ENCODE measurements at regions not wholly inside any gene's neighbourhood (a gene's known extent, or its start where the extent isn't known, plus 50 kb on each side); places are given as distances from the start of the nearest gene placed in this dataset.
"Not testable (repeated sequence)": the region's sequence is repeated elsewhere in the genome, so short reads cannot be mapped to it uniquely, and the experiment has no call there.

DNA sequence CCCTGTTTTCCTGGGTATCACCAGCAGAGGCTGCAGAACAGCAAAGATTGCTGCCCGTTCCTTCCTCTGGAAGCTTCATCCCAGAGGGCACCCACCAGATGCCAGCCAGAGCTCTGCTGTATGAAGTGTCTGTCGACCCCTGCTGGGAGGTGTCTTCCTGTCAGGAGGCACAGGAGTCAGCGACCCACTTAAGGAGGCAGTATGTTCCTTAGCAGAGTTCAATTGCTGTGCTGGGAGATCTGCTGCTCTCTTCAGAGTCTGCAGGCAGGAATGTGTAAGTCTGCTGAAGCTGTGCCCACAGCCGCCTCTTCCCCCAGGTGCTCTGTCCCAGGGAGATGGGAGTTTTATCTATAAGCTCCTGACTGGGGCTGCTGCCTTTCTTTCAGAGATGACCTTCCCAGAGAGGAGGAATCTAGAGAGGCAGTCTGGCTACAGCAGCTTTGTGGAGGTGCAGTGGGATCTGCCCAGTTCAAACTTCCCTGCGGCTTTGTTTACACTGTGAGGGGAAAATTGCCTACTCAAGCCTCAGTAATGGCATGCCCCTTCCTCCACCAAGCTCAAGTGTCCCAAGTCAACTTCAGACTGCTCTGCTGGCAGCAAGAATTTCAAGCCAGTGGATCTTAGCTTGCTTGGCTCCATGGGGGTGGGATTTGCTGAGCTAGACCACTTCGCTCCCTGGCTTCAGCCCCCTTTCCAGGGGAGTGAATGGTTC lies 100.6 kb downstream of the TMEM168 start:
- not testable (repeated sequence) for DNase-seq

DNA sequence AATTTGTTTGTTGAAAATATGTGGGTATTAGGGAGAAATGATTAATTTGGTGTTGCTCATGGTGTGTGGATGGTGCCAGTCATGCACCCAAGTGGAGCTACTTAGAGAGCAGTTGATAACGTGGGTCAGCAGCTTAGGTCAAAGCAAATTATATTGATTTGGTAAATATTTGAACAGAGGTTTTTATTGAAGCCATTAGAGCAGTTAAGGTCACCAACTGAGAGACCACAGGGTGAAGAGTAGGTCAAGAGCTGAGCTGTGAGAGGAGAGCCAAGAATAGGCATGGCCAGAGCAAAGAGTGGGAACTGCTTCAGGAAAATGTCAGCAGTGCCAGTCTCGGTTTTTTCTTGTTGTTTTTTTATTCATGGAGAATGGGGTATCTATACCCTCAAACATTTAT lies 97.9 kb downstream of the TMEM168 start:
- no peak for DNase-seq

DNA sequence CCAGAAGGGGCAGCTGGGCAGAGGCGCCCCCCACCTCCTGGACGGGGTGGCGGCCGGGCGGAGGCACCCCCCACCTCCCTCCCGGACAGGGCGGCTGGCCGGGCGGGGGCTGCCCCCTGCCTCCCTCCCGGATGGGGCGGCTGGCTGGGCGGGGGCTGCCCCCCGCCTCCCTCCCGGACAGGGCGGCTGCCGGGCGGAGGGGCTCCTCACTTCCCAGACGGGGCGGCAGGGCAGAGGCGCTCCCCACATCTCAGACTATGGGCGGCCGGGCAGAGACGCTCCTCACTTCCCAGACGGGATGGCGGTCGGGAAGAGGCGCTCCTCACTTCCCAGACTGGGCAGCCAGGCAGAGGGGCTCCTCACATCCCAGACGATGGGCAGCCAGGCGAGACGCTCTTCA lies 93.0 kb downstream of the TMEM168 start:
- DNase-seq: not testable (repeated sequence)

DNA sequence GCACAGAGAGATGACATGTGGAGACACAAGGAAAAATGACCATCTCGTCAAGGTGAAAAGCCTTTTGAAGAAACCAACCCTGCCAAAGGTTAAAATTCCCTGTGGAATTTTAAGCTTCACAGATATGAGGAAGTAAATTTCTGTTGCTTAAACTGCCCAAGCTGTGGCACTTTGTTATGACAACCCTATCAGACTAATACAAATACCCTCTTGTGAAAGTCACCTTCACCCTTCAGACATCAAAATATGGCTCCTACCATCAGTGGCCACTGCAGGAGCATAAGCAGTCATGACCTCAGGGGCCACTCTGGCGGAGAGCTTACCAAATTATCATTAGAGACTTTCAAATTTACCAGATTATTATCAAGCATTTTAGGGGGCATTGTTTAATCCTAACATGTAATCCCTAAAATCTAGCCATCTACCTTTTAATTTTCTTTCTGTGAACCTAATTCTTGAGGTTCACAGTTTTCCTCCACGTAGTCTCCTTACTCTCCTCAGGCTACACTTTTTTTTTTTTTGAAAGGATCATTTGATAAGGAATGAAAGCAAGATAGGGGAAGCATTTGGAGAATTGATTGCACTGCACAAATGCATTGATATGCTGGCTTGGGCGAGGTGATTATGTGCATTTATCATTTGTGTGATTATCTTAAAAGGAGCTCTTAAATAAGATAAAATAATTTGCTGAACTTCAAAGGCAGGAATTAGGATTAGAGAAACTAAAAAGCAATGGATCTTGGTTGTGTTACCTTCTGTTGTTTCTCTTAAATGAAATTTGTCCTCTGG lies 90.3 kb downstream of the TMEM168 start:
- DNase-seq: no peak

DNA sequence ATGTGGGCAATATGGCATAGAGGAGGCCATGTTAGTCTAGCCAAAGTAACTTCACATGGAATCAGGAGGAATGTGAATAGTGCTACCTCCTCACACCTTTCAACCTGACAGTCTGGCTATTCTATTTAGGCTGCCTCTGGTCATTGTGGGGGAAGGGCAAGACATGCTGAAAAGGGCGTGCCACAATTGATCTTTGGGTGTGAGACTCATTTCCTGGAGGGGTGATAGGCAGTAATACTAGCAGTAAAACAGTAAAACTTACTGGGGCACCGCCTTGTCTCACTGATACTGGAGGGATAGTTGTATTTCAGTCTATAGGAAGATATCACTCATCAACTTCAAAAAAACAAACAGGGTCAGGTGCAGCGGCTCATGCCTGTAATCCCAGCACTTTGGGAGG lies 88.7 kb downstream of the TMEM168 start:
- no peak for DNase-seq

DNA sequence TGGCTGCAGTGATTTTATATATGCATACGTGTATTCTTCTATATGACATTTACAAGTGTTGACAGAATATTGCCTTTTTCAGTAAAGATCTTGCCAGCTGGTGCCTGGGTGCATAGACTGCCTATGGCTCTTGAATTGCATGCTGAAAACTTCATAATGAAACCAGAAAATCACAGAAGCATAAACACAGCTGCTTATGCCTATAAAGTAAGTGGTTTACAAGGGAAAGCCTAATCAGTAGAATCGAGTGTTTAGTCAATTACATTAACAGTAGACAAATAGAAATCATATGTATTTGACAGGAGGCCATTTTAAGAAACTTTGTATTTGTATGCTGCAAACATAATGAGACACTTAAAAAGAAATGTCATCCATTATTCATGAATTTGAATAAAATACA lies 82.5 kb downstream of the TMEM168 start:
- DNase-seq: no peak

GRCh38 chr7:112708236-112708635 lies 82.0 kb downstream of the TMEM168 start:
- DNase-seq: no peak
